ENCODE measurements at regions not wholly inside any gene's neighbourhood (a gene's known extent, or its start where the extent isn't known, plus 50 kb on each side); places are given as distances from the start of the nearest gene placed in this dataset.

GRCh38 chr2:40658941-40659340 is 207.1 kb upstream of the SLC8A1 start:
- Histone ChIP-seq H3K9me3 (ENCODE audit: control insufficient read depth in 4 of 4, low read length in 3 of 4) (no peaks in the 10 kb centered on the region), H3K4me3 (ENCODE audit: low read depth in 1 of 3, low read length in 3 of 3) (no peak overlapping the region), H3K9ac (ENCODE audit: low read depth in 1 of 2, low read length in 2 of 2) (no peak overlapping the region), H3K27ac (ENCODE audit: low read depth in 1 of 2, low read length in 2 of 2) (no peak overlapping the region), H3K36me3 (ENCODE audit: control insufficient read depth in 4 of 4, insufficient read depth in 3 of 4, low read depth in 1 of 4, low read length in 3 of 4) (no peaks in the 10 kb centered on the region), H3K27me3 (ENCODE audit: control insufficient read depth in 4 of 4, insufficient read depth in 4 of 4, low read length in 3 of 4) (no peaks in the 10 kb centered on the region), H3K4me1 (ENCODE audit: control insufficient read depth in 4 of 4, insufficient read depth in 4 of 4, low read length in 3 of 4) (no peaks in the 10 kb centered on the region)
- no peak for DNase-seq (ENCODE audit: low spot score)
- WGBS: 15% methylated on average over 1 of the region's 1 CpG
- TF ChIP-seq GABPA (IDR thresholded peaks at IDR 0.05 in 1 of 2, conservative IDR thresholded peaks at IDR 0.05 in 1 of 2): no peak
- no peak for TF ChIP-seq FOXA2 (IDR thresholded peaks at IDR 0.05)
- no peak for TF ChIP-seq HNF4G (IDR thresholded peaks at IDR 0.05)
- no peak for TF ChIP-seq HNF4A (conservative IDR thresholded peaks at IDR 0.05)
- no peak for TF ChIP-seq JUND (IDR thresholded peaks at IDR 0.05)
- no peak for TF ChIP-seq FOXA1 (IDR thresholded peaks at IDR 0.05)
- peak; percentile 95 for TF ChIP-seq REST (IDR thresholded peaks at IDR 0.05)

- no peak overlapping the region for H3K9ac ChIP-seq (ENCODE audit: low read depth in 1 of 2, low read length in 2 of 2)
- no peaks in the 10 kb centered on the region for H3K9me3 ChIP-seq (ENCODE audit: control insufficient read depth in 4 of 4, low read length in 3 of 4)
- TF ChIP-seq JUND (IDR thresholded peaks at IDR 0.05) (no peak), REST (IDR thresholded peaks at IDR 0.05) (no peak), RXRA (IDR thresholded peaks at IDR 0.05) (no peak), HNF4A (conservative IDR thresholded peaks at IDR 0.05) (no peak), FOXA1 (IDR thresholded peaks at IDR 0.05) (no peak), MAX (IDR thresholded peaks at IDR 0.05) (no peak), EGR1 (IDR thresholded peaks at IDR 0.05; ENCODE audit: low read depth in 2 of 2) (no peak), RAD21 (IDR thresholded peaks at IDR 0.05) (no peak), FOXA2 (IDR thresholded peaks at IDR 0.05) (no peak), ZBTB33 (IDR thresholded peaks at IDR 0.05) (no peak)
- no peak for DNase-seq (ENCODE audit: low spot score)
- H3K27ac ChIP-seq (ENCODE audit: low read depth in 1 of 2, low read length in 2 of 2): no peak overlapping the region
- WGBS: 54% methylated on average over 3 of the region's 3 CpGs
- H3K4me3 ChIP-seq (ENCODE audit: low read depth in 1 of 3, low read length in 3 of 3): no peak overlapping the region
- H3K27me3 ChIP-seq (ENCODE audit: control insufficient read depth in 4 of 4, insufficient read depth in 4 of 4, low read length in 3 of 4): no peaks in the 10 kb centered on the region
- no peaks in the 10 kb centered on the region for H3K4me1 ChIP-seq (ENCODE audit: control insufficient read depth in 4 of 4, insufficient read depth in 4 of 4, low read length in 3 of 4)
- H3K36me3 ChIP-seq (ENCODE audit: control insufficient read depth in 4 of 4, insufficient read depth in 3 of 4, low read depth in 1 of 4, low read length in 3 of 4): no peaks in the 10 kb centered on the region
These were observed 213.8 kb upstream of the SLC8A1 start for GRCh38 chr2:40665493-40666232.
